KMS-11 (cell line): ENCODE measurements at regions not wholly inside any gene's neighbourhood (a gene's known extent, or its start where the extent isn't known, plus 50 kb on each side); places are given as distances from the start of the nearest gene placed in this dataset.

Experiments
- H2AFZ ChIP-seq: fragments of 200-600 bp; sonication (generic); 2 replicates; pipeline ENCODE4 v1.6.1; 2016; ENCODE audit warnings: antibody characterized with exemption, mixed run types, low read depth
- H3K27ac ChIP-seq: fragments of 200-600 bp; sonication (generic); 2 replicates; pipeline ENCODE4 v1.6.1; 2016; ENCODE audit warnings: mild to moderate bottlenecking, mixed run types
- H3K27me3 ChIP-seq: fragments of 200-600 bp; sonication (generic); 2 replicates; pipeline ENCODE4 v1.6.1; 2017; ENCODE audit warnings: mild to moderate bottlenecking, low read depth, mixed run types, moderate library complexity; ENCODE audit not compliant: insufficient read depth
- H3K36me3 ChIP-seq: fragments of 200-600 bp; sonication (generic); 2 replicates; pipeline ENCODE4 v1.6.1; 2017; ENCODE audit warnings: mild to moderate bottlenecking, mixed run types; ENCODE audit not compliant: insufficient read depth
- H3K4me1 ChIP-seq: fragments of 200-600 bp; sonication (generic); 2 replicates; pipeline ENCODE4 v1.6.1; 2016; ENCODE audit warnings: mild to moderate bottlenecking, low read depth, mixed run types; ENCODE audit not compliant: poor library complexity, severe bottlenecking
- H3K4me2 ChIP-seq: fragments of 200-600 bp; sonication (generic); 2 replicates; pipeline ENCODE4 v1.7.0; 2016; ENCODE audit warnings: mild to moderate bottlenecking, mixed run types
- H3K4me3 ChIP-seq: fragments of 200-600 bp; sonication (generic); IDR thresholded peaks from 2 replicates; pipeline ENCODE4 v1.6.1; 2017; ENCODE audit warnings: low read depth, low read length, mixed read lengths; ENCODE audit not compliant: insufficient read depth
- H3K79me2 ChIP-seq: fragments of 200-600 bp; sonication (generic); 2 replicates; pipeline ENCODE4 v1.6.1; 2016; ENCODE audit warnings: low read depth, mixed run types; ENCODE audit not compliant: insufficient read depth
- H3K9ac ChIP-seq: fragments of 200-600 bp; sonication (generic); 2 replicates; pipeline ENCODE4 v1.6.1; 2016; ENCODE audit warnings: mild to moderate bottlenecking, mixed run types
- H4K20me1 ChIP-seq: fragments of 200-600 bp; sonication (generic); 2 replicates; pipeline ENCODE4 v1.6.1; 2016; ENCODE audit warnings: mild to moderate bottlenecking, mixed run types; ENCODE audit not compliant: insufficient read depth
- TF ChIP-seq, protein P1 (sequence below): fragments of 200-600 bp; sonication (generic); conservative IDR thresholded peaks from 2 replicates; pipeline ENCODE4 v1.6.1; 2017; ENCODE audit warnings: low read depth, mild to moderate bottlenecking, antibody characterized with exemption, low read length, moderate library complexity, mixed read lengths

DNA sequence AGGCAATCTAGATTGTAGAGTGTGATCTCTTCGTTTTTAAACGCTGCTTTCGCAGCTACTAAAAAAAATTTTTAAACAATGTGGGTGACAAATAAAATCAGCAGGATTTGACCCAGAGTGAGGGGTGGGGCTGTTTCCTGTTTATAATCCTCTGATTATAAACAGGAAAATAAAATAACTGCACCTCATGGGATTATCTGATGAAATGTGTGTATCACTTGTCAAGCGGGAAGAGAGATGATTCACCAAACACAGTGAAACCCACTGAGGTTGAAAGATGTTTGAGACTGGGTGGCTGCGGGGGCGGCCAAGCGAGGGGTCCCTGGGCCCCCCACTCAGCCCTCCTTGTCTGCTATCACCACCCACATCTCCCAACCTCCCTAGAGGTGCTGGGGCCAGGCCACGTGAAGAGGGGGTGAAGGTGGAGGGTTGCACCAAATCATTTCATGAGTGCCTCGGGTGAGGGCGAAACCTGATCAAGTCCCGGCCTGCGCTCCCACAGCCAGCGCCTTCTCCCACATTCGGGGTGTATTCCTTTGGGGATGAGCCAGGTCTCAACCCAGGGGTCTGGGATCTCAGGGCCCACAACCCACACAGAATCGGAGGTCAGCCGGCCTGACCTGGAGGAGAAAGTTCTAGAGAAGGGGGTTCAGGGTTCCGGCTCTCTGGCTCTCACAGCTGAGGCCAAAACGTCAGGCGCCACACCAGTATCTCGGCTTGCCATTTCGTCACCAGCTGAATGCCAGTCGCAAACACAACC, 212.5 kb downstream of the BMP7 start:
- Histone ChIP-seq H3K4me2 (no peak overlapping the region), H3K27ac (no peak overlapping the region), H4K20me1 (no peaks in the 10 kb centered on the region), H3K79me2 (no peaks in the 10 kb centered on the region), H3K9ac (no peak overlapping the region), H3K27me3 (no peaks in the 10 kb centered on the region), H3K4me1 (no peaks in the 10 kb centered on the region), H3K4me3 (no peak overlapping the region), H3K36me3 (no peaks in the 10 kb centered on the region), H2AFZ (no peak overlapping the region)
- TF ChIP-seq, protein P1, sequence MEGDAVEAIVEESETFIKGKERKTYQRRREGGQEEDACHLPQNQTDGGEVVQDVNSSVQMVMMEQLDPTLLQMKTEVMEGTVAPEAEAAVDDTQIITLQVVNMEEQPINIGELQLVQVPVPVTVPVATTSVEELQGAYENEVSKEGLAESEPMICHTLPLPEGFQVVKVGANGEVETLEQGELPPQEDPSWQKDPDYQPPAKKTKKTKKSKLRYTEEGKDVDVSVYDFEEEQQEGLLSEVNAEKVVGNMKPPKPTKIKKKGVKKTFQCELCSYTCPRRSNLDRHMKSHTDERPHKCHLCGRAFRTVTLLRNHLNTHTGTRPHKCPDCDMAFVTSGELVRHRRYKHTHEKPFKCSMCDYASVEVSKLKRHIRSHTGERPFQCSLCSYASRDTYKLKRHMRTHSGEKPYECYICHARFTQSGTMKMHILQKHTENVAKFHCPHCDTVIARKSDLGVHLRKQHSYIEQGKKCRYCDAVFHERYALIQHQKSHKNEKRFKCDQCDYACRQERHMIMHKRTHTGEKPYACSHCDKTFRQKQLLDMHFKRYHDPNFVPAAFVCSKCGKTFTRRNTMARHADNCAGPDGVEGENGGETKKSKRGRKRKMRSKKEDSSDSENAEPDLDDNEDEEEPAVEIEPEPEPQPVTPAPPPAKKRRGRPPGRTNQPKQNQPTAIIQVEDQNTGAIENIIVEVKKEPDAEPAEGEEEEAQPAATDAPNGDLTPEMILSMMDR: no peak

DNA sequence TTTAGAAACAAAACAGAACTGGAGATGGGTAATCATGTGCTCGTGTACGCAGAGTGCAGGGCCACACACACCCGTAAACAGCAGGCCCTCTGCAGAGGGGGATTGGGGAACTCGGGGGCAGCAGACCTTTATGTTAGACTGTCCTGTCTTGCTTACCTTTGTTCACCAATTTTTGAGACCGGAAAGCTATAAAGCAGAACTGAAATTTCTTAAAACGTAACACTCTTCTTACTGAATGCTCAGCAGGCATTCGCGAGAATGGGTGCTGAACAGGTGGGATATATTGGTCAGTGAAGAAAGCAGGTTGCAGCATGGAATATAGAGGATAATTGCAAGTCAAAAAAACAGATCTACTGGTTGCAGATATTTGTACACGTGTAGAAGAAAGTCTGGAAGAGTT, 211.1 kb downstream of the BMP7 start:
- Histone ChIP-seq H3K4me2 (no peak overlapping the region), H3K36me3 (no peaks in the 10 kb centered on the region), H3K27me3 (no peaks in the 10 kb centered on the region), H2AFZ (no peak overlapping the region), H3K9ac (no peak overlapping the region), H3K27ac (no peak overlapping the region), H3K4me3 (no peak overlapping the region), H3K4me1 (no peaks in the 10 kb centered on the region), H3K79me2 (no peaks in the 10 kb centered on the region), H4K20me1 (no peaks in the 10 kb centered on the region)
- TF ChIP-seq, protein P1: no peak

DNA sequence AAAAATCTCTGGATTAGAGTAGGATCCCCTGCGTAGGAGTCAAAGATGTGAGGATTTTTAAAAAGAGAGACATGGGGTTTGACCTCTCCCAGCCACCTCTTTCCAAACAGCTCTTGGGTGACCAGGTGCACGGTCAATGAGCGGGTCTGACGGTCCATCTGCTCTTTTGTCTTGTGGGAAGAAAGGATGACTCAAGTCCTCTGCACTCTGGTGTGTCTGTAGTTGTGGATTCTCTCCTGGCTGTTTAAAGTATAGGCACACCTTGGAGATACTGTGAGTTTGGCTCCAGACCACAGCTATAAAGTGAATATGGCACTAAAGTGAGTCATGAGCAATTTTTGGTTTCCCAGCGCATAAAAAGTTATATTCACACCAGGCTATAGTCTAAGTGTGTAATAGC, 209.8 kb downstream of the BMP7 start:
- Histone ChIP-seq H3K27ac (no peak overlapping the region), H3K79me2 (no peaks in the 10 kb centered on the region), H3K4me2 (no peak overlapping the region), H2AFZ (no peak overlapping the region), H4K20me1 (no peaks in the 10 kb centered on the region), H3K4me3 (no peak overlapping the region), H3K4me1 (no peaks in the 10 kb centered on the region), H3K9ac (no peak overlapping the region), H3K27me3 (no peaks in the 10 kb centered on the region), H3K36me3 (no peaks in the 10 kb centered on the region)
- TF ChIP-seq, protein P1: no peak

DNA sequence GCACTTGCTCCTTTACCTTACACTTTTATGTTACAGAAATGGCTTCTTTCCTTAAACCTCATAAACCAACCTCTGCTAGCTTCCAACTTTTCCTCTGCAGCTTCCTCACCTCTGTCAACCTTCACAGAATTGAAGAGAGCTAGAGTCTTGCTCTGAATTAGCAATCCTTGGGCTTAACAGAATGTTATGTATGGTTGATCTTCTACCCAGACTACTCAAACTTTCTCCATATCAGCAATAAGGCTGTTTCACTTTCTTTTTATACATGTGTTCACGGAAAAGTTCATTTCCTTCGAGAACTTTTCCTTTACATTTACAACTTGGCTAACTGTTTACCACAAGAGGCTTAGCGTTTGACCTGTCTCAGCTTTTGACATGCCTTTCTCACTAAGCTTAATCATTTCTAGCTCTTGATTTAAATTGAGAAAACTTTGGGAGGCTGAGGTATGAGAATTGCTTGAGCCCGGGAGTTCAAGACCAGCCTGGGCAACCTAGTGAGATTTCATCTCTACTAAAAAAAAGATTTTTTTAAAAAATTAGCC, 207.3 kb downstream of the BMP7 start:
- no peak overlapping the region for H3K4me3 ChIP-seq

More for the DNA sequence above, 207.3 kb downstream of the BMP7 start:
- no peaks in the 10 kb centered on the region for H3K79me2 ChIP-seq
- H3K27ac ChIP-seq: no peak overlapping the region
- H3K9ac ChIP-seq: no peak overlapping the region
- H2AFZ ChIP-seq: no peak overlapping the region
- H4K20me1 ChIP-seq: no peaks in the 10 kb centered on the region
- H3K4me2 ChIP-seq: no peak overlapping the region
- H3K36me3 ChIP-seq: no peaks in the 10 kb centered on the region
- H3K27me3 ChIP-seq: no peaks in the 10 kb centered on the region
- H3K4me1 ChIP-seq: no peaks in the 10 kb centered on the region
- TF ChIP-seq, protein P1: no peak
